Stimulated activated naive CD8-positive, alpha-beta T cell treated with anti-CD3 and anti-CD28 coated beads, Interleukin-15, Interleukin-2, amounts not matched to agents 100 ng/mL and 50 ng/mL, for 24 hours (primary cell): ENCODE measurements at regions not wholly inside any gene's neighbourhood (a gene's known extent, or its start where the extent isn't known, plus 50 kb on each side); places are given as distances from the start of the nearest gene placed in this dataset.

Source experiments
- H3K27ac Mint-ChIP-seq: one replicate; pipeline ENCODE4 v1.8.0; 2021; ENCODE audit warnings: mild to moderate bottlenecking, mixed read lengths
- H3K27me3 Mint-ChIP-seq: one replicate; pipeline ENCODE4 v1.8.0; 2021; ENCODE audit warnings: mixed read lengths
- H3K36me3 Mint-ChIP-seq: one replicate; pipeline ENCODE4 v1.8.0; 2021; ENCODE audit warnings: low read depth, mixed read lengths
- H3K4me1 Mint-ChIP-seq: one replicate; pipeline ENCODE4 v1.8.0; 2021; ENCODE audit warnings: low read depth, mixed read lengths
- H3K4me3 Mint-ChIP-seq: one replicate; pipeline ENCODE4 v1.8.0; 2021; ENCODE audit warnings: mild to moderate bottlenecking, mixed read lengths
- H3K9me3 Mint-ChIP-seq: one replicate; pipeline ENCODE4 v1.8.0; 2021; ENCODE audit warnings: mixed read lengths

DNA sequence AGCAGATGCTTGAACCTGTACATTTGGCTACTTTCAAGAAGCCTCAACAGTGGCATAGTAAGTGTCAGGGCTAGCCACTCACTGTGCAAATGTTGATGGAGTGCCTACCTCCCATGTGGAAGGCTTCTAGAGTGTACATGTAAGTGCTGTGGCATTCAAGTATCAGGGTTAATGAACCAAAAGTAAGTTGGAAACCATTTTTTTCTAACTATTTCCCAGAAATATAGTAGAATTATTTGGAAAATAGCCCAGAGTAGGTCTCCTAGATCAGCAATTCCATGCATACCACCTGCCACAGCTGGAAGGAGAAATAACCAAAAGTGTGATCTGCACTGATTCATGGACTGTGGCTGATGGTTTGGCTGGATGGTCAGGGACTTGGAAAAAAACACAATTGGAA is 53.3 kb downstream of the FOXD1 start:
- Mint-ChIP-seq H3K4me1 (no peaks in the 10 kb centered on the region), H3K27me3 (peaks cover 29% of the 10 kb centered on the region), H3K4me3 (no peak overlapping the region), H3K36me3 (no peaks in the 10 kb centered on the region), H3K27ac (no peak overlapping the region), H3K9me3 (no peaks in the 10 kb centered on the region)

DNA sequence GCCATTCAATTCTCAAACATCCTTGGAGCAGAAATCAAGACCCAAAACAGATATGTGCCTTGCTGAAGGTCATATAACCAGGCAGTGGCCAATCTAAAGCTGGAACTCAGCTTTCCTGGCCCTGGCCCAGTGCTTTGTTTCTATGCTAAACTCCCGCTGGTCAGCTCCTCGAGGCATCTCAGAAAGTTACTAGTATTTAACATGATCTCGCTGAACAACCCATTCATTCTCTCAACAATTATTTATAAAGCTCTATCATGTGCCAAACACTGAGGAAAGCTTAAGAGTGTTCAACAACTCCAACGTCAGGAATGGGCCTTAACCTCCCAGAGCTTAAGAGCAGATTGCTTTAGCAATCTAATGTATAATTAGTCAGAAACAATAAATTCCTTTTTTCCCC is 54.0 kb downstream of the FOXD1 start:
- Mint-ChIP-seq H3K4me1 (no peaks in the 10 kb centered on the region), H3K36me3 (no peaks in the 10 kb centered on the region), H3K9me3 (no peaks in the 10 kb centered on the region), H3K27me3 (peaks cover 36% of the 10 kb centered on the region), H3K27ac (no peak overlapping the region), H3K4me3 (no peak overlapping the region)

DNA sequence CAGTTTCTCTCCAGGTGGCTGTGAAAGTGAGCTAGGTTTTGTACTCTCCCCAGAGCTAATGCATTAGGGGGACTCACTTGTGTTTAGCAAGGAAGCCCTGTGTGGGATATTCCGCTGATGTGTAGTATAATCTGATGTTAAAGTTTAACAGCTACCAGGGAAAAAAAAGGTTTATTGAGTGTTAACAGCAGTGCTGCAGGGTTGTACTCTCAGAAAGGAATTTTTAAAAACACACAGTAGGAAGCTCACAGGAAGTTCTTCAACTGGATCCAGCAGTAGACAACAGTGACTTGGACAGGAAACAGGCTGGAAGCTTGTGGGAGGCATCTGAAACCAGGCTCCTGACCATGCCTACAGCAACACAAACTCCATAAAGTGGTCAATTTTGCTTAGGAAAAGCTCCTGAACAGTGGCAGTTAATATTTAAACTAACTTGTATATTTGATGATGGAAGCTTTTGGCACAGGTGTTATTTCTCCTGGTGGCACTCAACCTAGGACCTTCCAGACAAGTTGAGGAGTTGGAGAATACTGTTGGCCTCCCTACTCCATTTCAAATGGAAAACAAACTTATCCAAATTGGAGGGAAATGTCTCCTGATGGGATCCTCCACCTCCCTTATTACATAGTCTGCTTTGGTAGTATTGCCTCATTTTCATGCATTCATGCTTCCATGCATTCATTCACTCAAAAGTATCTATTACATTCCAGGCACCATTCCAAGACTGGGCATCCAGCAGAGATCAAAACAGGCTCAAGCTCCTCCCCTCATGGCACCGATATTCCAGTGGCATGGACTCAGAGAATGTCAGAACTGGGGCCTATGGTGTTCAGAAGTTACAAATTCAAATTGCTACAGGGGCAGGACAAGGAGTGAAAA is 54.7 kb downstream of the FOXD1 start:
- peaks cover 36% of the 10 kb centered on the region for H3K27me3 Mint-ChIP-seq
- no peaks in the 10 kb centered on the region for H3K36me3 Mint-ChIP-seq
- H3K9me3 Mint-ChIP-seq, result no peaks in the 10 kb centered on the region
- H3K27ac Mint-ChIP-seq, result no peak overlapping the region
- no peaks in the 10 kb centered on the region for H3K4me1 Mint-ChIP-seq
- no peak overlapping the region for H3K4me3 Mint-ChIP-seq

DNA sequence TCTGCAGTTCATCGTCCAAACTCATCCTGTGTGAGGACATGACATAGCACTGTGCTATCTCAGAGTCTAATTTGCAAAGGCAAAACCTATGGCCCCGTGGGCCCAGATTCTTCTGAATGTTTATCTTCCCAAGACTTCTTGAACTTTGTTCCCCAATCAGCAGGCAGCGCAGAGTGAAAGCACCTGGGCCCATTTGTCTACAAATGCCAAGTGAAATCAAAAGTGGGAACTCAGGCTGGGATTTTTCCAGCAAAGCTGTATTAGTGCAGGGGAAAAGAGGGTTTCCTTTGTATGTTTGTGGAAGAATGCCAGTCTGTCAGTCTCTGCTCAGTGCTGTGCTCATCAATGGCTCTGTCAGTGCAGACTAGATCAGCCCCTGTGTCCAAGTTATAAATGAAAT is 55.8 kb downstream of the FOXD1 start:
- Mint-ChIP-seq H3K27me3 (peaks cover 35% of the 10 kb centered on the region), H3K36me3 (no peaks in the 10 kb centered on the region), H3K27ac (no peak overlapping the region), H3K4me1 (peaks cover 7% of the 10 kb centered on the region), H3K9me3 (no peaks in the 10 kb centered on the region), H3K4me3 (no peak overlapping the region)

DNA sequence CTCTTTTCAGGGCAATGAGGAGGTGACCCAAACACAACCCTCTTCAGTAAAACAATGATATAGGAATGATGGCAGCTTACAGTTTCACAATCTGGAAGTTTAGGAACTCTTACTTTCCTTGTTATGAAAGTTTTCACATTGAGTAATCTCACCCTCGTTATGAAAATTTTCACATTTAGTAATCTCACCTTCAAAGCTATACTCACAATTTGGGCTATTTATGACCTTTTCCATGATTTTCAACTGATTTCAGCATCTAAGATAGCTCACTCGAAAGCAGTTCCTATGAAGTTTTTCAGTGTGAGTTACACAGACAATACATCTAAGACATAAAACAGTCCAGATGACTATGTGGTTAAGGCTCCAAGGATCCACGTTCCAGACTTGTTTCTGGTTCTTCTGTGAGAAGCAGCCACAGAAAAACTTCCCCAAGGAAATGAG is 57.1 kb downstream of the FOXD1 start:
- H3K4me1 Mint-ChIP-seq, result peaks cover 17% of the 10 kb centered on the region
- no peaks in the 10 kb centered on the region for H3K36me3 Mint-ChIP-seq
- H3K4me3 Mint-ChIP-seq, result no peak overlapping the region
- H3K27me3 Mint-ChIP-seq, result peaks cover 31% of the 10 kb centered on the region
- no peak overlapping the region for H3K27ac Mint-ChIP-seq
- H3K9me3 Mint-ChIP-seq, result no peaks in the 10 kb centered on the region

- H3K27ac Mint-ChIP-seq, result no peak overlapping the region
- no peak overlapping the region for H3K4me3 Mint-ChIP-seq
- H3K36me3 Mint-ChIP-seq, result no peaks in the 10 kb centered on the region
- H3K9me3 Mint-ChIP-seq, result no peaks in the 10 kb centered on the region
- H3K27me3 Mint-ChIP-seq, result peaks cover 36% of the 10 kb centered on the region
- peaks cover 20% of the 10 kb centered on the region for H3K4me1 Mint-ChIP-seq
Observed at GRCh38 chr5:73390972-73391371, 57.6 kb downstream of the FOXD1 start.

GRCh38 chr5:73388740-73389139 is 59.8 kb downstream of the FOXD1 start:
- no peak overlapping the region for H3K27ac Mint-ChIP-seq
- H3K4me1 Mint-ChIP-seq, result peaks cover 20% of the 10 kb centered on the region

DNA sequence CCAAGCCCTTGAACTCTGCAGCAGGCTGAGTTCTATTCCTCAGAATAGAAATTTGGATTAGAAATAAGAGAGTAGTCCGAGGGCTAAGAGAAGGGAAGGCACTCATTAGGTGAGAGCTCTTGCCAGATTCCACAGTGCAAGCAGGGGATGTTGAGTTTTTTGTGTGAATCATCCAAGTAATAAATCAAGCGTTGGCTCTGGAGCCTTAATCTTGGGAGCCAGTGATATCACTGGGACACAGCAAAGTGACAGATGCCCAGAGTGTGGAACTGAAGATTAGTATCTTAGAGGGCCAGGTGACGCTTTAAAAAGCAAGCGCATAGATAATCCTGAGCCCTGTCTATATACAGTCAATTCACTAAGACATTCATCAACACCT is 60.3 kb downstream of the FOXD1 start:
- Mint-ChIP-seq H3K4me3 (no peak overlapping the region), H3K27ac (no peak overlapping the region), H3K9me3 (peaks cover 20% of the 10 kb centered on the region), H3K27me3 (peaks cover 44% of the 10 kb centered on the region), H3K36me3 (peaks cover 18% of the 10 kb centered on the region), H3K4me1 (peaks cover 20% of the 10 kb centered on the region)

More at GRCh38 chr5:73388740-73389139, 59.8 kb downstream of the FOXD1 start:
- H3K36me3 Mint-ChIP-seq, result peaks cover 16% of the 10 kb centered on the region
- peaks cover 40% of the 10 kb centered on the region for H3K27me3 Mint-ChIP-seq
- peaks cover 17% of the 10 kb centered on the region for H3K9me3 Mint-ChIP-seq
- no peak overlapping the region for H3K4me3 Mint-ChIP-seq

DNA sequence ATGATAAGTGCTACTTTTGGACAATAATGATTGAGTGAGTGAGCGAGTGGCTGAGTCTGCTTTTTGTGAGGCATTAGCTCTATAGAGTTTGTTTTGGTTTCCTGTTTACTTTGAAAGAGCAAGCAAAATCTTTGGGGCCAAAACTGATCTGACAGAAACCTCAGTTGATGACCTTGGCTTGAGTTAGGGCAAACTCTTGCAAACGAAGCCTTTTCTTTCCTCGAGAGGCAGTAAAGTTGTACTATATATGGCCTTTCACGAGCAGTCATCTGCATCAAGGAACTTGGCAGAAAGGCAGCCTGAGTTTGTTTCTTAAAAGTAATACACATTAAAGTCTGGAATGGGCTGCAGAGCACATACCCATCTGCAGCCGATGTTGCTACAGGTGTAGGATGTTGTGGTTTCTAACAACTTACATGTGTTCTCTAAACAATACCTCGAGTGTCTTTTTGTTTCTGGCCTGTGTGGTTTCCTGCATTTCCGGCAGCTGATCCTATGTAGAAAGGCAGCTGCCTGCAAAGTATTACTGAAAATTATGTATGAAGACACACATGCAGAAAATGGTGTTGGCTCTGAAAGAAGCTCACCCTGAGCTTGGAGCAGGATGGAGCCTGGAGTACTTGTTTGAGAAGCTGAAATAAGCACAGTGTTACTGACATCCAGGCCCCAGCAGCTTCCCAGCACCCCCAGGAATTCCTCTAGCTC is 60.8 kb downstream of the FOXD1 start:
- Mint-ChIP-seq H3K27ac (no peak overlapping the region), H3K4me1 (peaks cover 22% of the 10 kb centered on the region)

DNA sequence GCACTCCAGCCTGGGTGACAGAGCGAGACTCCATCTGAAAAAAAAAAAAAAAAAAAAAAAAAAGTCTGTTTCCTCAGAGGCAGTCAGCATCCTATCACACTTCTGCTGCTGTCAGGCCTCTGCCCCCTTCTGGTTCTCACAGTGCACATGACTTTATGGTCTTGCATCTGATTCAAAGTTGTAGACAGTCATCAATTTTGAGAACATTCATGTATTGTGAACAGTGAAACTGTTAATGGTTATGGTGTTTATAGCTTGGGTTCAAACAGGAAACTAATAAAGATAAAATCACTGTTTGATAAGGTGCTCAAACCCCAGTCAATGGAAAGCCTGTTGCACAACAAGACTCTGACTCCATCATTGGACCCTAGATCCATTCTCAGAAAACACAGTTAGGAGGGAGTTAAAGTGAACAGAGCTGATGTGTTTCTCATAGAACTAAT is 61.4 kb downstream of the FOXD1 start:
- Mint-ChIP-seq H3K4me3 (no peak overlapping the region), H3K27me3 (peaks cover 53% of the 10 kb centered on the region), H3K4me1 (peaks cover 22% of the 10 kb centered on the region), H3K27ac (no peak overlapping the region), H3K9me3 (peaks cover 20% of the 10 kb centered on the region), H3K36me3 (peaks cover 18% of the 10 kb centered on the region)

More for the DNA sequence above, 60.8 kb downstream of the FOXD1 start:
- Mint-ChIP-seq H3K9me3 (peaks cover 20% of the 10 kb centered on the region), H3K27me3 (peaks cover 50% of the 10 kb centered on the region), H3K4me3 (no peak overlapping the region), H3K36me3 (peaks cover 18% of the 10 kb centered on the region)

GRCh38 chr5:73384861-73385260 is 63.7 kb downstream of the FOXD1 start:
- peaks cover 20% of the 10 kb centered on the region for H3K9me3 Mint-ChIP-seq
- H3K4me1 Mint-ChIP-seq, result peaks cover 32% of the 10 kb centered on the region
- no peak overlapping the region for H3K27ac Mint-ChIP-seq
- H3K36me3 Mint-ChIP-seq, result peaks cover 18% of the 10 kb centered on the region
- no peak overlapping the region for H3K4me3 Mint-ChIP-seq
- H3K27me3 Mint-ChIP-seq, result peaks cover 57% of the 10 kb centered on the region

DNA sequence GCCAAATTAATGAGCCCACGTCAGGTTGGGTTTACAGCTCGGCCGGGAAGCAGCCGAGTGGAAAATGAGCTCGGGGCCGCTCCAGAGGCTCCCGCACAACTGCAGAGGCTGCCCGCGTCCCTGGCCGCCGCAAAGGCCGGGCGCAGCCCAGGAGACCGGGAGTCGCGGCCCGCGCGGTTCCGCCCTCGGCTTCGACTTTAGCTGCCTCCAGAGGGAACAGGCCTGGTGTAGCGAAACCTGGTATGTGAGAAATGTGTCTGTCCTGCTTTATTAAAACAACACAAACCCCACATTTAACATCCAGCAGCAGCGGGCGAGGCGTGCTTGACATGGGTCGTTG is 66.2 kb downstream of the FOXD1 start:
- Mint-ChIP-seq H3K4me3 (no peak overlapping the region), H3K27me3 (peaks cover 75% of the 10 kb centered on the region), H3K4me1 (peaks cover 21% of the 10 kb centered on the region), H3K36me3 (peaks cover 18% of the 10 kb centered on the region), H3K27ac (no peak overlapping the region), H3K9me3 (peaks cover 20% of the 10 kb centered on the region)

DNA sequence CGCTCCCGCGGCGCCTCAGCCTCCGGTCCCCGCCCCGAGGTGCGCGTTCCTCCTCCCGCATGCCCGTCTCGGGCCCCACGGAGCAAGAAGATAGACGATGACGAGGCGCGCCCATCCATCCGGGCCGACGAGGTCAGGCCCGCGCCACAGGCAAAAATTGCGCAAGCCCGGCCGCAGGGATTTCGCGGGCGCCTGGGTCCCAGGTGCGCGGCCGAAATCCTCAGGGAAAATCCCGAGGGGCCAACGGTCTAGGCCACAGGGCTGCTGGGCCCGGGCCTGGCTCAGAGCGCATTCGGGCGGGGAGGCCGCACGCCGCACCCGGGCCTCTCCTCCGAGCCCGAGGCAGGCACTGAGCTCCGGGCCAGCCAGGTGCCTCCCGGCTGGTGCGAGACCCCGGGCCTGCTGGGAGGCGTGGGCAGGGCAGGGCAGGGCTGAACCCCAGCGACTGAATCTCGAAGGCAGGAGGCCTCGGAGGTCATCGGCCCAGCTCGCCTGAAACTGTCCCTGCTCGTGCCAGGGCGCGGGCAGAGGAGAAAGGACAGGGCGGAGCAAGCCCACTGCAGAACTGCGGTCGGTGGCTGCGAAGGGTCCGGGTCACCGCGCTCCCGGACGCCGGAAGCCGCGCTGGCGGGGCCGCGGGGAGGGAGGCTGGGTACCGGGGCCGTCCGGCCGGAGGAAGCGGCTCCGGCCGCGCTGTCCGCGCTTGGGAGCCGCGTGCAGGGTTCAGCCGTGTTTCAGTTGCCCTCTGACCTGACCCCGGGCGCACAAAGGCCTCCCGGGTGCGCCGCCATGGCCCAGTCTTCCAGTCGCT is 66.8 kb downstream of the FOXD1 start:
- peak overlapping the region; percentile 47 for H3K4me3 Mint-ChIP-seq
- peaks cover 18% of the 10 kb centered on the region for H3K4me1 Mint-ChIP-seq
- peaks cover 18% of the 10 kb centered on the region for H3K36me3 Mint-ChIP-seq
- peaks cover 20% of the 10 kb centered on the region for H3K9me3 Mint-ChIP-seq
- H3K27me3 Mint-ChIP-seq, result peaks cover 81% of the 10 kb centered on the region
- no peak overlapping the region for H3K27ac Mint-ChIP-seq

DNA sequence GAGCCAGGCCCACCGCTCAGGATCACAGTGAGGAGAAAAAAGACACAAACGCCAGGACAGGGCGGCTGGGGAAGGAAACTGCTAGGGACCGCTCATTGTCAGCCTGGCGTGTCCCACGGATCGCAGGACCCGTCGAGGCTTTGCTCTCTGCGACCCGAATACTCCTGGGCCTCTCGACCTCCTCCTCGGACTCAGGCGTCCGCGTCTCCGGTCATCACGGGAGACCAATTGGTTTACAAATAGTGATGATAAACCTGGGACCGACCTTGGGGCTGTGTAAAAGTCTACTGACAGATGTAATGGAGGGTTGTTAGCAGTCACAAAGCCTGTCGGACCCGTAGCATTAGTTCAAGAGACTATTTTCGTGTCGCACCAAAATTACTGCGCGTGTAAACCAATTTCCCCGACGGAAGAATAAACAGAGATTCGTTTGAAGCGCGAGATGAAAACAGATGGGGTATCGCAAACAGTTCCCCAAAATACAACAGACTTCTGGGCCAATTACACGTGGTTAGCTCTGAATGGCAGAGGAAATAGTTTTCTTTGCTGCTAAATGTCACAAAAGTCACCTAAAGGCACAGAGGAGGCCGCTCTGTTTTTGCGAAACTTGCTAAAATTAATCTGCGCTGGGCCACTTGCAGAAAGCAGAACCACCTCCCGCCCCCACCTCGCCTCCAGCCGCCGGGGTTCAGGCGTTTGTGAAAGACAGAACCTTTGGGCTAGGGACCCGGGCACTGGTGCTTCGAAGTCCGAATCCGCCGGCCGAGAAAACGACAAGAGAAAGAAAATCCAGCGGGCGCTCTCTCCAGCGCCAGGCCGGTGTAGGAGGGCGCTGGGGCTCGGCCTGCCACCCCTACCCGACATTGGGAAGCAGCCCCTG is 67.6 kb downstream of the FOXD1 start:
- H3K4me3 Mint-ChIP-seq, result peak overlapping the region; percentile 47
- H3K9me3 Mint-ChIP-seq, result peaks cover 20% of the 10 kb centered on the region
- H3K27me3 Mint-ChIP-seq, result peaks cover 78% of the 10 kb centered on the region
- no peak overlapping the region for H3K27ac Mint-ChIP-seq
- peaks cover 18% of the 10 kb centered on the region for H3K36me3 Mint-ChIP-seq
- H3K4me1 Mint-ChIP-seq, result peaks cover 13% of the 10 kb centered on the region
